ELF-1 (cell line): ENCODE measurements at regions not wholly inside any gene's neighbourhood (a gene's known extent, or its start where the extent isn't known, plus 50 kb on each side); places are given as distances from the start of the nearest gene placed in this dataset.

Experiments used
- DNase-seq: peaks from one replicate; pipeline ENCODE4 v3.0.0-alpha.2; 2016; ENCODE audit warnings: low read depth, low spot score

- no peak for DNase-seq
Observed at GRCh38 chr13:111555268-111555808, 234.9 kb downstream of the TEX29 start.

DNA sequence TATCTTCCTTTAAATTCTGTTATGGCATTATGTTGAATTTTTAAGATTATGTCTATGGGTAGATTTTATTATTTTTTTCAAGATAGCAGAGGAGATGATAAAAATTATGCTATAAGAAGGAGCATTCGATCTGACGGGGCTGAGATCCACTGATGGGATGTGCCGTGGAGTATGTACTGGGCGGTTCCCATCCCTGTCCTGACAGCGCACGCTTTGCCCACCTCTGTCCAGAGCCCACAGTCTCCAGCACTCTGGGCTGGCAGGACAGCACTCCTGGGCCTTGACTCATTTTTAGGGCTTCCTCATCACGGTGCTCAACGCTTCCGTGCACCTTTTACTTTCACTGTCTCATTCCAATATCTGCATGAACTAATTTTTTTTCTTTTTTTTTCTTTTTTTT lies 235.5 kb downstream of the TEX29 start:
- DNase-seq, result no peak

GRCh38 chr13:111556496-111556895 lies 236.1 kb downstream of the TEX29 start:
- no peak for DNase-seq

GRCh38 chr13:111557921-111558699 lies 237.7 kb downstream of the TEX29 start:
- no peak for DNase-seq

GRCh38 chr13:111558700-111559088 lies 238.3 kb downstream of the TEX29 start:
- DNase-seq, result no peak

DNA sequence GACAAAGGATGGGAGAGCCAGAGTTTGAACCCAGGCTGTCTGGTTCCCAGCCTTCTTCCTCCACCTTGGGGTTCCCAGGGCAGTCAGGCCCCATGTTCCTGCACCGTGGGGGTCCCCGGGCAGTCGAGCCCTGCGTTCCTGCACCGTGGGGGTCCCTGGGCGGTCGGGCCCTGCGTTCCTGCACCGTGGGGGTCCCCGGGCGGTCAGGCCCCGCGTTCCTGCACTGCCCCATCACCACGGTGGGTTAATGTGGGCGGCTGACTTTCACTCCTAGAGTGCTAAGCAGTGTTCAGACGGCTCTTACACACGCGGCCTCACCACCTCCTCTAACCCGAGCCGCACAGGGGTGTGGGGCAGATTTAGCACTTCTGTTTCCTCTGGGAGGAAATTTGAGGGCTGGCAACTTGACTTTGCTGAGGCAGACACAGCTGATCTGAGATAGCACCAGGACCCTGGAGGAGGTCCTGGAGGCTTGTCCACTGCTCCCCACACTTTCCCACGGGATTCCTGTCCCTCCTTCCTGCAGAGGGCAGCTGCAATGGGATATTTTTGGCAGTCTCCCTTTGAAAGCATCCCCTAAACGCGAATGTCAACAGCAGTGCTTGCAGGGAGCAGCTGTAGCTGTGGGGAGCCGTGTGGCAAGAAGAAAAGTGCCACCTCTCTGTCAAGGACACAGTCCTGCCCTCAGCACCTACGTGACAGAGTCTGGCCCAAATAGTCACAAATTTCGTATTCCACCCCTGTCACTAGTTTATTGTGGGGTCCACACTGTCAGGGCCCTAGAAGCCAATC lies 239.4 kb downstream of the TEX29 start:
- no peak for DNase-seq

- no peak for DNase-seq
Observed at GRCh38 chr13:111561091-111561781, 240.8 kb downstream of the TEX29 start.

GRCh38 chr13:111562716-111563115 lies 242.3 kb downstream of the TEX29 start:
- DNase-seq, result no peak

- DNase-seq, result no peak
Observed at GRCh38 chr13:111564606-111565005, 244.2 kb downstream of the TEX29 start.

DNA sequence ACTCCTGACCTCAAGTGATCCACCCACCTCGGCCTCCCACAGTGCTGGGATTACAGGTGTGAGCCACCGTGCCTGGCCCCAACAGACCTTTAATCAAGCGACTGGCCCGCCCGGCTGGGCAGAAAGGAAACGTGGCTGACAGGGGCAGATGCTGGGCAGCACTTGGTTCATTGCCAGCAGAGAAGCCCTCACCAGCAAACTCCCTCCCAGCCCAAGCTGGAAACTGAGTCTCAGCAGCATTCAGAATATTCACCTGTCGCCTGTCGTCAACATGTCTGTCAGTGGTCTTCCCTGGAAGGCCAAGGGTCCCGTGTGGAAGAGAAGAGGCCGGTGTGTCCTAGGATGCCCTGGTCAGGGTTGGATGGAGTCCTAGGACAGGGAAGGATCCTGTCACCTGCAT lies 245.0 kb downstream of the TEX29 start:
- DNase-seq, result no peak

- DNase-seq, result no peak
Observed at GRCh38 chr13:111566567-111566966, 246.1 kb downstream of the TEX29 start.

DNA sequence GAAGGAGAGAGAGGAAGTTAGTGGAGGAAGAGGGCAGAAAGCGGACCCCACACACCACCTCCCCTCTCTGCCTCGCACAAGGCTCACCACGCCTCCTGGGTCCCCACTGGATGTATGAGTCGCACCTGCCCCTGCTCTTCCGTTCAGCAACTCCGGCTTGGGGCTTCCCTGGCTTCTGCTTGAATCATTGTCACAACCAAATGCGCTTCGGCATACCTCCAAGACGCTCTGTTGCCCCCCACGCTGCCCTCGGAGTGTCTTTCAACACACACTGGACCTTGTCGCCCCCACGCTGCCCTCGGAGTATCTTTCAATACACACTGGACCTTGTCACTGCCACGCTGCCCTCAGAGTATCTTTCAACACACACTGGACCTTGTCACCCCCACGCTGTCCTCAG lies 247.2 kb downstream of the TEX29 start:
- DNase-seq, result no peak

- no peak for DNase-seq
Observed at GRCh38 chr13:111568290-111568689, 247.8 kb downstream of the TEX29 start.

DNA sequence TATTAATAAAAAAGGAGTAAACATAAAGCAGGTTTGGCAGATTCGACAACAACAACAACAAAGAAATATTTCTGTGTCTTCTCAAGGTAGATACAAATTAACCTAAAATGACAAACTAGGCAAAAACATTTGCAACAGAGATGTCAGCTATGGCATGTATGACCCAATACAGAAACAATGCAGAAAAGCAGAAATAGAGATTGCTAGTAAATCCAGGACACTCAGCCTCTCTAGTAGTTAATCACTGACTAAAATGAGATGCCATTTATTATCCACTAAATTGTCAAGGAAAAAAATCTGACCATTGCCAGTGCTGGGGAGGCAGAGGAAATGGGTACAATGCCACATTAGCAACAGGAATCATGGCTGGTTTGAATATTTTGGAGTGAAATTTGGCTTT lies 250.5 kb downstream of the TEX29 start:
- no peak for DNase-seq

DNA sequence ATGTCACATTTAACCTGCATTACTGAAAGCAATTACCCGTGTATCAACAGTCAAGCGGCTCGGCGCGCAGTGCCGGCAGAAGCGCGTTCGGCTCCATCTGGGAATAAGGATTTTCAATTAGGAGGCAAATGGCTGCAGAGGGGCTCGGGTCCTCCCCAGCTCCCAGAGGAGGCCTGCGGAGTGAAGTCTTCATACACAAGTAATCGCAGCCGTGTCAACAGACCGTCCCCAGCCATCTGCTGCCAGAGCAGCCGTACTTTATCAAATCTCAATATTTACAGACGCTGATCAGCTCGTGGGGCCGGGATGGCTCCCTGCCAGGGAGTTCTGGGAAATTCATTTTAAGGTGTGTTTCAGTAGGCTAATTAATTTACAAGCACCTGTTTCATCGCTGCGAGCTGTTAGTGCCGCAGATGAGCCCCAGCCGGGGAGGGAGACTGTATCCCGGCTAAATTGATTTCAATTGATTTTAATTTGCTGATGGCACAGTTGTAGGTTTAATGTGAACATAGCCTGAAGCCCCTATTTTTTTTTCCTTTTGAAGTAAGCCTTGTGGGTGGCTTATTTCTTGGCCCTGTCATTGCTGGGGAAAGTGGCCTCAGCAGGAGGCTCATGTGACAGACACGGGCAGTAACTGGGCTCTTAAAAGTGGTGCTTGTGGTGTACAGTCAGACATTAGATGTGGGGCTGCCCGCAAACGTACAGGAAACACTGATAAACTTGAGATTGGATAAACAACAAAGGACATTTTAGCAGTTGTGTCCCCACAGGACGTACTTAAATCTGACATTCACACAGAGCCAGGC lies 252.7 kb downstream of the TEX29 start:
- no peak for DNase-seq

DNA sequence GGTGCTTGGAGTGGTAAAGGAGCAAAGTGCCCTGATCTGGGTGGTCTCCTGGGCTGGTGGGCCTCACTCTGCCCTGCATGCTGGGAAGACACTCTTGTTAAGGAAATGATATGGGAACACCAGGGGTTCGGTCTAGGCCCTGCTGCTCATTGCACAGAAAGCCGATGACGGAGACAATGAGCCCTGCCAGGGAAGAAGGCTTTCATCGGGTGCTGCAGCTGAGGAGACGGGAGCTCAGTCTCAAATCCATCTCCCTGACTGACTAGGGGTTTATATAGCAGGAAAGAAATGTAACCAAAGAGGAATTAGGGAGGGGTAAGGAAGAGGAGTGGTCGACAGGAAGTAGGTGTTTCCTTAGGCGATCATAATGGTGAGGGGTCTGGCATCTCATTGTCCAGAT lies 253.4 kb downstream of the TEX29 start:
- no peak for DNase-seq

DNA sequence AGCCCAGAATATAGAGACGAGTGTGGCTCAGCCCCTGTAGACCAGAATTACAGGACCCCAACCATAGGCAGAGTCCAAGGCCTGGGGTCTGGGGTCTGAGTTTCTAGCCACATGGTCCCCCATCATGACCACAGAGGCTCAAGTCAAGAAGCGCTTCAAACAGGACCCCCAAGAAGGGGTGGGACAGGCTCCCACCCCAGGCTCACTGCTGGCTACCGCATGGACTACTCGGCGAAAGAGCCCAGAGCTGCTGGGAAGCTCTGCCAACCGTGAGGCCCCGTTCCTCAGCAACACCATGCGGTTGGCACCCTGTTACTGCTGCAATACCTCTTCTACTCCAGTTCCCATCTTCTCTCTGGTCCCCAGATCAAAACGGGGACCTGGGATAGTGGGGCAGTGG lies 254.8 kb downstream of the TEX29 start:
- DNase-seq, result no peak

GRCh38 chr13:111575719-111576118 lies 255.3 kb downstream of the TEX29 start:
- DNase-seq, result no peak

DNA sequence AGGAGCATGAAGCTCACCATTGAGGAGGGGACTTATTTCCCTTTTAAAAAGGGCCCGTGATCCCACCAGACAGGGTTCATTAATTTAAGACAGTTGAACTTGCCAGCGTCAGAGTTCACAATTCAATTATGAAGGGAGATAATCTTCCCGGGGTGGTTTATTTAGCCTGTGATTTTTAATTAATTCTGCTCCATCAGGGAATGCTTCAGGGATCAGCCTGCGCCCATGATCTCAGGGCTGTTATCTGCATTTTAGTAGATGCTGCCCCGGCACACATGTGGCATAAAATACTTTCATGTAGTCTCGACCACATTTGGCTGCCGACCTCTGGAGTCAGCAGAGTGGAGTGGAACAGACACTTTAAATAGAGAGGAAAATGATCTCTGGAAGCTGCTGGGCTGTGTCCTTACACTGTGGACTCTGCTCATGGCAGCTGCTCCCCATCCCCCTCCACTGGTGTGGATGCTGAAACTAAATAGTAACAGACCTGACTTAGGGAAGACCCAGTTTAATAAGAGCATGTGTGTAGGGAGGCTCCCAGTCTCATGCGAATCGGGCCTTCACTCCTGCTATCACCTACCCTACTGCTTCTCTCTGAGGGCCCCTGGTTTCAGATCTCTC lies 256.9 kb downstream of the TEX29 start:
- DNase-seq, result no peak

DNA sequence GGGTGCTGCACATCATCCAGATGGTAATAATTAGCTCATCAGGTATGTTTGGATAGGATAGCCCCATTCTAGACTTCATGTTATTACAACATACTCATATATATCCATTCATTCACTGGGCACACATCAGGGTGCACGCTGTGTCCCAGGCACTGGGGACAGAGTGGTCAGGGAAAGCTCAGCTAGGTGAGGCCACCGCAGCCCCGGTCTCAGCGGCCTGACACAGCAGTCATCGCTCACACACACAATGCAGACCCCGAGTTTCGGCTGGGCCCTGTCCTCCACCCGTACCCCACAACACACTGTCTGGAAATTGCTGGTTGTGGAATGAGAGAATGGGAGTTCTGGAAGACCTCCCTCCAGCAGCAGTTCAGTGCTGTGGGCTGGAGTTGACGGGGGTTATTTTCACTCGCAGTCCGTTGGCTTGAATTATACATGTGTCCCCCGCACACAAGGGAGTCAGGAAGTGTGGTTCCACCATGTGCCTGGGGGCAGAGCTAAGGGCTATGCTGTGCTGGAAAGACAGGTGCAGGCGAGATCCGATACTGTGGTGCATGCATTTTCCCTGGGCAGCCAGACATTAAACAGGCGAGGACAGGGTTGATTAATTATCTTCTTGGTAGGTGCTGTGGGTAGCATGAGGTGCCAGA lies 257.6 kb downstream of the TEX29 start:
- no peak for DNase-seq
